ENCODE measurements at regions not wholly inside any gene's neighbourhood (a gene's known extent, or its start where the extent isn't known, plus 50 kb on each side); places are given as distances from the start of the nearest gene placed in this dataset.

GRCh38 chr1:193525411-193525810 lies 339.0 kb upstream of the B3GALT2 start:
- TF ChIP-seq ZBTB33 (IDR thresholded peaks at IDR 0.05) (no peak), E4F1 (IDR thresholded peaks at IDR 0.05; ENCODE audit: borderline replicate concordance, partially characterized antibody) (no peak), MTA2 (IDR thresholded peaks at IDR 0.05; ENCODE audit: low read depth) (no peak), PAX5 (IDR thresholded peaks at IDR 0.05; ENCODE audit: borderline replicate concordance, low read depth, low read length) (no peak), REST (IDR thresholded peaks at IDR 0.05; ENCODE audit: low read depth, low read length) (no peak), RFX5 (IDR thresholded peaks at IDR 0.05; ENCODE audit: low read depth, low read length) (no peak), EP300 (IDR thresholded peaks at IDR 0.05; ENCODE audit: borderline replicate concordance in 1 of 2, control insufficient read depth in 1 of 2, low read depth in 2 of 2, low read length in 2 of 2) (no peak), ETV6 (conservative IDR thresholded peaks at IDR 0.05 in 1 of 2, IDR thresholded peaks at IDR 0.05 in 1 of 2; ENCODE audit: borderline replicate concordance in 1 of 2, low read depth in 1 of 2) (no peak), CTCF (IDR thresholded peaks at IDR 0.05 in 2 of 3, conservative IDR thresholded peaks at IDR 0.05 in 1 of 3; ENCODE audit: control insufficient read depth in 2 of 3, extremely low read depth in 1 of 3, insufficient read depth in 1 of 3, low read depth in 3 of 3, low read length in 3 of 3) (no peak), RAD21 (IDR thresholded peaks at IDR 0.05; ENCODE audit: insufficient read depth, low read depth, low read length) (no peak)
